H1 (cell line): ENCODE measurements at regions not wholly inside any gene's neighbourhood (a gene's known extent, or its start where the extent isn't known, plus 50 kb on each side); places are given as distances from the start of the nearest gene placed in this dataset.

Experiments
- CBX5 ChIP-seq: fragments of 300-800, 300-1000 bp; sonication (generic); IDR thresholded peaks from 2 replicates; pipeline ENCODE4 v1.7.1; 2016; ENCODE audit warnings: antibody characterized with exemption, low read length, low read depth
- CTBP2 ChIP-seq: IDR thresholded peaks from 2 replicates; pipeline ENCODE4 v1.7.0; 2011; ENCODE audit warnings: borderline replicate concordance, mild to moderate bottlenecking, moderate library complexity, mixed read lengths, low read length; ENCODE audit not compliant: insufficient read depth, insufficient read length
- EZH2 ChIP-seq: fragments of 200-600 bp; sonication (generic); IDR thresholded peaks from 2 replicates; pipeline ENCODE4 v1.7.1; 2012; ENCODE audit warnings: low read depth, mild to moderate bottlenecking, moderate library complexity, low read length, inconsistent platforms; ENCODE audit not compliant: severe bottlenecking
- NRF1 ChIP-seq: IDR thresholded peaks from 2 replicates; pipeline ENCODE4 v1.6.1; 2011; ENCODE audit warnings: mild to moderate bottlenecking, low read depth, low read length, improper control_type of control experiment
- POLR2A ChIP-seq, 2 experiments: IDR thresholded peaks; 1 replicate in 1 of 2; 2 replicates in 1 of 2; pipeline ENCODE4 v1.6.1; 2011; ENCODE audit warnings: low read depth in 2 of 2, low read length in 2 of 2, mild to moderate bottlenecking in 2 of 2; ENCODE audit errors: control extremely low read depth in 1 of 2
- TEAD4 ChIP-seq: IDR thresholded peaks from 2 replicates; pipeline ENCODE4 v1.6.1; 2012; ENCODE audit warnings: low read depth, low read length, inconsistent platforms, mixed read lengths

DNA sequence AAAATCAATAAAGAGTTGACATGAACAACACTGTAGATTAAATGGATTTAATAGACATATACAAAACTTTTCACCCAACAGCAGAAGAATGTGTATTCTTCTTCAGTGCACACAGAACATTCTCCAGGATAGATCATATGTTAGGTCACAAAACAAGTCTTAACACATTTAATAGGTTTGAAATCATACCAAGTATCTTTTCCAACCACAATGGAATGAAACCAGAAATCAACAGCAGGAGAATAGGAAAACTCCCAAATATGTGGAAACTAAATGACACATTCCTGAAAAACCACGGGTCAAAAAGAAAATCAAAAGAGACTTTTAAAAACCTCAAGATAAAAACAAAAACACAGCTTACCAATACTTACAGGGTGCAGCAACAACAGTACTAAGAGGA is 790.1 kb upstream of the ZNF608 start (continued):
- TF ChIP-seq CBX5 (no peak), CTBP2 (no peak), NRF1 (no peak), TEAD4 (no peak), EZH2 (no peak), POLR2A (IDR thresholded peaks at IDR 0.05; ENCODE audit: control extremely low read depth in 1 of 2, low read depth in 2 of 2, low read length in 2 of 2) (no peak)
